Activated CD8-positive, alpha-beta memory T cell treated with anti-CD3 and anti-CD28 coated beads for 24 hours (primary cell): ENCODE measurements at regions not wholly inside any gene's neighbourhood (a gene's known extent, or its start where the extent isn't known, plus 50 kb on each side); places are given as distances from the start of the nearest gene placed in this dataset.

Source experiments
- DNase-seq: peaks from one replicate; pipeline ENCODE4 v3.0.0-alpha.2; 2020

DNA sequence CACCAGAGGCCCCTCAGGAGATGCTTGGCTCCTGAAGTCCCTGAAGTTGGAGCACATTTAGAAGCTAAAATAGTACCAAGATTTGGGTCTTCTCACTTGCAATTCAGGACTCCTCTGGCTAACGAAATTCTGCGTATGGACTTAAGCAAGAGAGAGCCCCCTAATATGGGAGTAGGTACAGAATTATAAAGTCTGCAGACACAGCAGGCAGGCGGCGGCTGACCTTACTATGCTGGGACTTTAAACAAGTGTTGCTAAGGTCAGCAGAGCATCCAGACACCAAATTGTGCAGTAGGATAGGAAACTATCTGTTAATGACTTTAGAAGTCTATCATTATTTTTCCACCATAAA lies 104.5 kb upstream of the PDE4B start:
- DNase-seq = no peak

- DNase-seq = no peak
Observed at GRCh38 chr1:65688848-65689247, 103.8 kb upstream of the PDE4B start.

GRCh38 chr1:65691152-65691900 lies 101.4 kb upstream of the PDE4B start:
- no peak for DNase-seq

DNA sequence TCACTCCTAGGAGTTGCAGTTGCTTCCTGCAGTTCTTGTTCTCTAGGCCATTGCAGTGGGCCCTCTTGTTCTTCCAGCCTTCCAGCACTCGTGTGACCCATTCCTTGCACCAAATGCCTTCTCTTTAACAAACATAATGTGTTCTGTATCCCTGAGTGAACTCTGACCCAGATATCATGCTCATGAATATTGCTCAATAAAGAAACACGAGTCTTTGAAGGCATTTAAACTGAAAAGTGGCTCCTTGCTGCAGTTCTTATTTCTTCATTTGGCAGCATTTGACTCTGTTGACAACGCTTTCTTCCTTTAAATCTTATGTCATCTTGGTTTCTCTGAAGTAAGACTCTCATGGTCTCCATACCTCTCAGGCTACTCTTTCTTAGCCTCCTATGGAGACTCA lies 100.7 kb upstream of the PDE4B start:
- DNase-seq = no peak

GRCh38 chr1:65694126-65694525 lies 98.6 kb upstream of the PDE4B start:
- DNase-seq = no peak

DNA sequence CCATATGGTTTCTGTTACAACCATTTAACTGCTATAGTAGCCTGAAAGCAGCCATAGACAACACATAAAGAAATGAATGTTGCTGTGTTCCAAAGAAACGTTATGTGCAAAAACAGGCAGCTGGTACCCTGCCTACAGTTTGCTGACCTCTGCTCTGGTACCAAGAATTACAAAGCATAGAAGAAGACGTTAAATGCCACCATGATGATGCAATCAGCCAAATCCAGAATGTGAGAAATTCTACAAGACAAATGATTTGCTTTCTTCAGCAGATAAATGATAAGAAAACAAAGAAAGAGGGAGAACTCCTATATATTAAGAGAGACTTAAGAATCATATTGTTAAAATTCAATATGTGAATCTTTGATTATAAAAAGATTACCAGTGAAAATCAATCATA lies 97.8 kb upstream of the PDE4B start:
- DNase-seq = no peak

DNA sequence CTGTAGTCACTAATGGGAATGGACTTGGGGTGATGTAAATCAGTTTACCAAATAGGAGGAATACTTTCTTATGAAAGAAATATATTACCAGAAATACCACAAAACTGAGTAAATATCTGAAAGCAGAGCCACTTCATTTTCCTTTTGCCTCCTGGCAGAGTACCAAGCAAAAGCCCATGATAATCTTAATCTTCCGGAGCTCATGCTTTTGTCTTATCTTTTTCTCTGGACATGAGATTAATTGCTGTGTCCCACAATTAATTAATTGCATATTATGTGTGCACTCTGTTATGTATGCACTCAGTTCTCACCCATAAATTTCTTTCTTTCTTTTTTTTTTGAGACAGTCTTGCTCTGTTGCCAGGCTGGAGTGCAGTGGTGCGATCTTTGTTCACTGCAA lies 94.1 kb upstream of the PDE4B start:
- DNase-seq = no peak

DNA sequence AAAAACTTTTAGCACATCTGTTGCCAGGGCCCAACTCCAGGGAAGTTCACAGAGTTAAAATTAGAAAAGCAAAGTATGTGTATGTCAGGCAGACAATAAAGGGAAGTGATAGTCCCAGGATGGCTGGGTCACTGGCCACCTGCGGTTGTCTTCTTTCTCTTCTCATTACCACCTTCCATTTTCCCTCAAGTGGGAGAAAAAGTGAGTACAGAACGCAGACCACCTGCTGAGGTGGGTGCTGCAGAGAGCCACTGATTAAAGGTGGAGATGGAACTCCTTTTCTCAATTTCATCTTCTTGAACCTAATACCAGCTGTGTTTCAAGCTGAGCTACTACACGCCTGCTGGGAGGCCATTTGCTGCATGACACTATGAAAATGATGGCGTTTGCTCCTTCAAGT lies 88.8 kb upstream of the PDE4B start:
- DNase-seq = no peak

- DNase-seq = no peak
Observed at GRCh38 chr1:65704318-65704717, 88.4 kb upstream of the PDE4B start.

DNA sequence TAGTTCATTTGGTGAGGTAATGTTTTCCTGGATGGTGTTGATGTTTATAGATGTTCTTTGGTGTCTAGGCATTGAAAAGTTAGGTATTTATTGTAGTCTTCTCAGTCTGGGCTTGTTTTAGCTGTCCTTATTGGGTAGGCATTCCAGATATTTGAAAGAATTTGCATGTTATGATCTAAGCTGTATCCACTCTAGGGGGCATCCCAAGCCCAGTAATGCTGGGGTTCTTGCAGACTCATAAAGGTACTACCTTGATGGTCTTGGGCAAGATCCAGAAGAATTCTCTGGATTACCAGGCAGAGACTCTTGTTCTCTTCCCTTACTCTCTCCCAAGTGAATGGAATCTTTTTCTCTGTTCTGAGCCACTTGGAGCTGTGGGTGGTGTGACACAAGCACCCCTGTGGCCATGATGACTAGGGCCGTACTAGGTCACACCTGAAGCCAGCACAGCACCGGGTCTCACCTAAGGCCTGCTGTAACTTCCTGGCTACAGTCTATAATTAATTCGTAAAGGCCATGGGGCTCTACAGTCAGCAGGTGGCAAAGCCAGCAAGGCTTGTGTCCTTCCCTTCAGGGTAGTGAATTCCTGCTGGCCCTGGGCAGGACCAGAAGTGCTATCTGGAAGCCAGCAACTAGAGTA lies 74.8 kb upstream of the PDE4B start:
- no peak for DNase-seq

GRCh38 chr1:65719391-65719790 lies 73.3 kb upstream of the PDE4B start:
- DNase-seq = no peak

- no peak for DNase-seq
Observed at GRCh38 chr1:65722461-65722860, 70.2 kb upstream of the PDE4B start.

GRCh38 chr1:65724151-65724550 lies 68.5 kb upstream of the PDE4B start:
- DNase-seq = no peak

DNA sequence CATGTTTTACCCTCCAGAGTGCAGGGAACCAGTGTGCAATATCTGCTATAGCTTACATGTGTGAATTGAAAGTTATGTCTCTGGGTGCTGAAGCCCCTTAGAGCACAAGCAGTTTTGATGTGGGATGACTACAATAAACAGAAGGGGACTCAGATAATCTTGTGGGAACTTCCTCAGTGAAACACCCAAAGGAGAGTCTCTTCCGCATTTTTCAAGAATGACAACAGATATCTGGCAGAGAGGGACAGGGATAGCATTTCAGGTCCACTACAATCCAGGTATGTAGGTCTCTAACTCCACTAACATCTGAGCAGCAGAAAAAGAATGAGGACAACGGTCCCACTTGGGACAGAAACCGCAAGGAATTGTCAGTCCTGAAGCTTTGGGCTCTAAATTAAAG lies 67.6 kb upstream of the PDE4B start:
- no peak for DNase-seq

- no peak for DNase-seq
Observed at GRCh38 chr1:65728504-65728903, 64.2 kb upstream of the PDE4B start.

DNA sequence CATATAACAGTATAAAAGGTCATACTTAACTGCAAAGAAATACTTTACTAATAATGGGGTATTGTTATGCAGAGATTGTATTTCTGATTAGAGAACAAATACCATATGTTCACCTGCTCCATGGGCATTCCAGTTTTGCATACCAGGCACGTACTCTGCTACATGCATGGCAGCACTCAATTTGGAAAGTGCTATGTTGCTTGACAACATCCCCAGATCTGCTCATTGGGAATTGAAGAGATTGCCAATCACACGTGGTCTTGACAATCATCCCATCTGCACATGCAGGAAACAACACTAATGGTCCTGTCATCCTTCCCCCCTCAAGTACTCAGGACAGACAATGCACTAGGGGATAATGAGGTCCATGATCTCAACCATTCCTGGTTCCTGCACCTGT lies 63.4 kb upstream of the PDE4B start:
- DNase-seq = no peak

DNA sequence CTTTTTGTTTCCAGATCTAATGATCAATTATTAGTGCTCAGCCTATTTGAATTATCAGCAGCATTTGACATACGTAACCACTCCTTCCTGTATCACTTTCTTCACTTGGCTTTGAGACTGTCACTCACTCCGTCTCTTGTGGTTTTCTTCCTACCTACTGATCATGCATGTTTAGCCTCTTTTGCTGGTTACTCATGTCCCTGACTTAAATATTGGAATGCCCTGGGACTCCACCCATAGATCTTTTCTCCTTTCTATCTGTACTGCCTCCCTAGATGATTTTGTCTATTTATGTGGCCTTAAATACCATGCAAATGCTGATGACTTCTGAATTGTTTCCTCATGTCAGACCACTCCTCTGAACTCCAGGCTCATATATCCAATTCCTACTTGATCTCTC lies 57.7 kb upstream of the PDE4B start:
- DNase-seq = no peak

DNA sequence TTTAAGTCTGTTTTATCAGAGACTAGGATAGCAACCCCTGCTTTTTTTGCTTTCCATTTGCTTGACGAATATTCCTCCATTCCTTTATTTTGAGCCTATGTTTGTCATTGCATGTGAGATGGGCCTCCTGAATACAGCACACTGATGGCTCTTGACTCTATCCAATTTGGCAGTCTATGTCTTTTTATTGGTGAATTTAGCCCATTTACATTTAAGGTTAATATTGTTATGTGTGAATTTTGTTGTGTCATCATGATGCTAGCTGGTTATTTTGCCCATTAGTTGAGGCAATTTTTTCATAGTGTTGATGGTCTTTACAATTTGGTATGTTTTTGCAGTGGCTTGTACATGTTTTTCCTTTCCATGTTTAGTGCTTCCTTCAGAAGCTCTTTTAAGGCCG lies 50.7 kb upstream of the PDE4B start:
- no peak for DNase-seq
